ENCODE measurements at regions not wholly inside any gene's neighbourhood (a gene's known extent, or its start where the extent isn't known, plus 50 kb on each side); places are given as distances from the start of the nearest gene placed in this dataset.

DNA sequence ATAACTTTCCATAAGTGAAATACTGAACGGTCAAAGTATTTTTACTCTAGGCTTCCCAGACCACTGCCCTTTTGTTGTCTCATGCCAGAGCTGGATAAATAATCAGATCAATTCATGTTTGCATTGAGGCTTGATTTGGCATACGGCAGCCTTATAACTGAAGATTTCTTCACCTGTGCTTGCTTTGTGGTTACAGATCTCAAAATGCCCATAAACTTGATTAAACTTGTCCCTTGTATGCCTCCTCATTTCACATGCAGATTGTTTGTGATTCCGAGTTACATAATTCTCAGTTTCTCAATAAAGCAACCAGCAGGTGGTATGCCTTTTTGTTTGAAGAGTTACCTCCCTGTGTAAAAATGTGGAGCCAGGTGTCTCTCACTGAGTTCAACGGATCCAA lies 211.4 kb upstream of the LRIG1 start:
- ATAC-seq = no peak
- Histone ChIP-seq H3K9me3 (ENCODE audit: low read length) (no peaks in the 10 kb centered on the region), H3K9me2 (replicated peaks; ENCODE audit: low read length) (no peaks in the 10 kb centered on the region), H3K79me2 (ENCODE audit: low read length) (no peaks in the 10 kb centered on the region), H3K27me3 (ENCODE audit: low read length) (no peaks in the 10 kb centered on the region), H3K27ac (ENCODE audit: low read length) (no peak overlapping the region), H2AFZ (ENCODE audit: low read length) (no peak overlapping the region), H3K4me3 (ENCODE audit: low read length) (no peak overlapping the region), H3K4me1 (ENCODE audit: insufficient read depth, low read length) (no peaks in the 10 kb centered on the region), H3F3A (ENCODE audit: low read length, unreplicated experiment) (no peaks in the 10 kb centered on the region), H4K20me1 (ENCODE audit: low read length) (no peaks in the 10 kb centered on the region), H3K9ac (ENCODE audit: low read length) (no peak overlapping the region), H3K36me3 (ENCODE audit: low read depth, low read length) (no peaks in the 10 kb centered on the region), H3K4me2 (ENCODE audit: low read length) (no peak overlapping the region)
- TF ChIP-seq EZH2phosphoT487 (IDR thresholded peaks at IDR 0.05; ENCODE audit: borderline replicate concordance, low read length) = no peak
- ChIA-PET POLR2A (ENCODE audit: unreplicated experiment) (no interaction called here), CTCF (no interaction called here)
- intact Hi-C loops (cut with micrococcal nuclease) = no loop called here
- no peak for DNase-seq
- BruUV-seq (replicated peaks) = no TSS peak

DNA sequence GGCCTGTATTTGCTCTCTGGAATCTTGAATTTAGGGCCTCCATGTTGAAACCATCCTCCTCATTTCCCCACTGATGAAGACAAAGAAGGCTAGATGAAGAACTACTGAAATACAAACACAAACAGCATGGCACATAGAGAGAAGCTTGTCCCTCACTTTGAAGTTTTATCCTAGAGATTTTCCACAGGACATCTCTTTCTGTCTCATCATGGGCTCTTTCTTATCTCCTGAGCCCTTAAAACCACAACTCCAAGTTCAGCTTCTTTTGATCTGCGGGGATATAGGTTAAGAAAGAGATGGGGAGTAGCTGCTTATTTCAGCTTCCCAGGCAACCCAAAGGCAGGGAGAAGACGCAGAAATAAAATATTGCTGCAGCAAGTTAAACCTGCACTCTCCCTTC lies 213.1 kb upstream of the LRIG1 start:
- Histone ChIP-seq H2AFZ (ENCODE audit: low read length) (no peak overlapping the region), H3K79me2 (ENCODE audit: low read length) (no peaks in the 10 kb centered on the region), H3K36me3 (ENCODE audit: low read depth, low read length) (no peaks in the 10 kb centered on the region), H3K9me2 (replicated peaks; ENCODE audit: low read length) (no peaks in the 10 kb centered on the region), H3F3A (ENCODE audit: low read length, unreplicated experiment) (no peaks in the 10 kb centered on the region), H3K4me2 (ENCODE audit: low read length) (no peak overlapping the region), H3K4me1 (ENCODE audit: insufficient read depth, low read length) (no peaks in the 10 kb centered on the region), H4K20me1 (ENCODE audit: low read length) (no peaks in the 10 kb centered on the region), H3K27ac (ENCODE audit: low read length) (no peak overlapping the region), H3K4me3 (ENCODE audit: low read length) (no peak overlapping the region), H3K27me3 (ENCODE audit: low read length) (no peaks in the 10 kb centered on the region), H3K9ac (ENCODE audit: low read length) (no peak overlapping the region), H3K9me3 (ENCODE audit: low read length) (no peaks in the 10 kb centered on the region)
- TF ChIP-seq, protein P1, sequence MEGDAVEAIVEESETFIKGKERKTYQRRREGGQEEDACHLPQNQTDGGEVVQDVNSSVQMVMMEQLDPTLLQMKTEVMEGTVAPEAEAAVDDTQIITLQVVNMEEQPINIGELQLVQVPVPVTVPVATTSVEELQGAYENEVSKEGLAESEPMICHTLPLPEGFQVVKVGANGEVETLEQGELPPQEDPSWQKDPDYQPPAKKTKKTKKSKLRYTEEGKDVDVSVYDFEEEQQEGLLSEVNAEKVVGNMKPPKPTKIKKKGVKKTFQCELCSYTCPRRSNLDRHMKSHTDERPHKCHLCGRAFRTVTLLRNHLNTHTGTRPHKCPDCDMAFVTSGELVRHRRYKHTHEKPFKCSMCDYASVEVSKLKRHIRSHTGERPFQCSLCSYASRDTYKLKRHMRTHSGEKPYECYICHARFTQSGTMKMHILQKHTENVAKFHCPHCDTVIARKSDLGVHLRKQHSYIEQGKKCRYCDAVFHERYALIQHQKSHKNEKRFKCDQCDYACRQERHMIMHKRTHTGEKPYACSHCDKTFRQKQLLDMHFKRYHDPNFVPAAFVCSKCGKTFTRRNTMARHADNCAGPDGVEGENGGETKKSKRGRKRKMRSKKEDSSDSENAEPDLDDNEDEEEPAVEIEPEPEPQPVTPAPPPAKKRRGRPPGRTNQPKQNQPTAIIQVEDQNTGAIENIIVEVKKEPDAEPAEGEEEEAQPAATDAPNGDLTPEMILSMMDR (conservative IDR thresholded peaks at IDR 0.05; ENCODE audit: low read depth, low read length) = no peak
- TF ChIP-seq EZH2 (IDR thresholded peaks at IDR 0.05; ENCODE audit: low read length, unreplicated experiment) = no peak
- ATAC-seq = no peak
- DNase-seq = no peak
- CTCF ChIA-PET = no interaction called here
- intact Hi-C loops (cut with micrococcal nuclease) = no loop called here
- BruUV-seq (replicated peaks) = no TSS peak
- POLR2A ChIA-PET (ENCODE audit: unreplicated experiment) = no interaction called here

DNA sequence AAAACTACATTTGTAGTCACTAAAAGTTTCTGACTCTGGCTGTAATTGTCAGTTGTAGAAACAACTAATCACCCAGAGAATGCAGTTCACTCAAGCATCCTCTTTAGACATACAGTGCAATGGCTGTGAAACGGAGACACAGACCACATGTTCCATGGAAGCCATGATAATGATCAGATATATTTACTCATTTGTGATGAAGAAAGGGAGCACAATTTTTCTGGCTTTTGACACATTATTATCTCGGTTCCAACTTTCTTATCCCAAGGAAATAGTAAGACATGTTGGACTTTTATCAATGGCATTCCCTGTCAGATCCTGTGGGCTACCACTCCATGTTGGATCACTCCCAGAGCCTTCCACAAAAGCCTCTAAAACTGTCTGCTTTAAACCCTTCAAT lies 215.0 kb upstream of the LRIG1 start:
- CTCF ChIA-PET = no interaction called here
- Histone ChIP-seq H3K79me2 (ENCODE audit: low read length) (no peaks in the 10 kb centered on the region), H3K4me1 (ENCODE audit: insufficient read depth, low read length) (no peaks in the 10 kb centered on the region), H3K9me2 (replicated peaks; ENCODE audit: low read length) (no peaks in the 10 kb centered on the region), H3F3A (ENCODE audit: low read length, unreplicated experiment) (no peaks in the 10 kb centered on the region), H3K9ac (ENCODE audit: low read length) (no peak overlapping the region), H2AFZ (ENCODE audit: low read length) (no peak overlapping the region), H4K20me1 (ENCODE audit: low read length) (no peaks in the 10 kb centered on the region), H3K4me2 (ENCODE audit: low read length) (no peak overlapping the region), H3K4me3 (ENCODE audit: low read length) (no peak overlapping the region), H3K36me3 (ENCODE audit: low read depth, low read length) (no peaks in the 10 kb centered on the region), H3K27ac (ENCODE audit: low read length) (no peak overlapping the region), H3K27me3 (ENCODE audit: low read length) (no peaks in the 10 kb centered on the region), H3K9me3 (ENCODE audit: low read length) (no peaks in the 10 kb centered on the region)
- intact Hi-C loops (cut with micrococcal nuclease) = no loop called here
- no peak for DNase-seq
- no peak for ATAC-seq
- BruUV-seq (replicated peaks) = no TSS peak
- TF ChIP-seq EZH2phosphoT487 (IDR thresholded peaks at IDR 0.05; ENCODE audit: borderline replicate concordance, low read length) = no peak
- TF ChIP-seq EZH2 (IDR thresholded peaks at IDR 0.05; ENCODE audit: low read length, unreplicated experiment) = no peak
- TF ChIP-seq, protein P1 (conservative IDR thresholded peaks at IDR 0.05; ENCODE audit: low read depth, low read length) = no peak
- POLR2A ChIA-PET (ENCODE audit: unreplicated experiment) = no interaction called here
